CD1c-positive myeloid dendritic cell (primary cell): ENCODE measurements at regions not wholly inside any gene's neighbourhood (a gene's known extent, or its start where the extent isn't known, plus 50 kb on each side); places are given as distances from the start of the nearest gene placed in this dataset.

Experiments
- DNase-seq: peaks from one replicate; pipeline ENCODE4 v3.0.0-alpha.2; 2016; ENCODE audit errors: extremely low spot score

DNA sequence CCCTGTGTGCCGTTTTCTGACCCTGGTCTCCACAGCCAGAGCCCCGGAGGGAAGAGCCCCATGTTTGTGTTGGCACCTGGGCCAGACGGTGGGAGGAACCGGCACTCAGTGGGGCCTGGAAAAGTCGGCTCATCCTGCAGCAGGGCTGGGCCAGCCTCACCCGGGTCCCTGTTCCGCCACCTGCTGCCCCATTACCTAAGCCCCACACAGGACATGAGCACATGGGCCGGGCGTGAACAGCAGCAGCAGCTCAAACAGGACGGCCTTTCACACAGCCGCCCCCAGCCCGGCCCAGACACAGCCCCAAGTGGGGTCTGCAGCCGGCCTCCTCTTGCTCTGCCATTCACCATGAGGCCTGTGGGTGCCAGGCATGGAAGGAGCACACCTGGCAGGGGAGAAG, 302.4 kb downstream of the MN1 start:
- no peak for DNase-seq

DNA sequence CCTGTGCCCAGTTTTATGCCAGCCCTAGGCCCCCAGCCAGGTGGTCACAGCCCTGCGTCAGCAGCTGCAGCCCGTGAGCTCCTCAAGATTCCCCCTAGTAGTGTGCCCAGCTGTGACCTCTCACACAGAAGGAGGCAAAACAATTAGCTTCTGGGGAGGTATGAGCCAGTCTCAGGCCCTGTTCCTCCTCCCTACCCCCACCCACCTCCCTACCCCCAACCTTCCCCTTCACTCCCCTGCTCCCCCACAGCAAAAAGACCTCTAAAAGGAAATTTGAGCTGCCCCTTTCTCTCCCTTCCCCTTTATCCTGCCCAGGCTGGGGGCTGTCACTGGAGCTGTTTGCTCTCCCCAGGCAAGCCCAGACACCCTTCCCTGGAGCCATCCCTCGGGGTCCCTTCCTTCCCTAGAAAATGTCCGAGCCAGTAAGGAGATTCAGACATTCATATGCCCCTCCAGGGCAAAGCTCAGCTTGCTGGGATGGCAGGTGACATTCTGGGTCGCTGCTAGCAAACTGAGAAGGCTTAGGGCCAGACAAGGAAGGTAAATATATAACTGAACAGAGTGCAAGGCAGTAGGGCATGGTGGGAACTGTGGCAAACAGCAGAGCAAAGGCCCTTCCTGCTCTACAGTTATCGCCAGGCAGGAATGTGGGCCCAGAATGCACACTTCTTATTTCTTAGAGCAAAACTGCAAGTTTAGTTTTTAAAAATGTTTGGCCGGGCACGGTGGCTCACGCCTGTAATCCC, 300.2 kb downstream of the MN1 start:
- DNase-seq = no peak

DNA sequence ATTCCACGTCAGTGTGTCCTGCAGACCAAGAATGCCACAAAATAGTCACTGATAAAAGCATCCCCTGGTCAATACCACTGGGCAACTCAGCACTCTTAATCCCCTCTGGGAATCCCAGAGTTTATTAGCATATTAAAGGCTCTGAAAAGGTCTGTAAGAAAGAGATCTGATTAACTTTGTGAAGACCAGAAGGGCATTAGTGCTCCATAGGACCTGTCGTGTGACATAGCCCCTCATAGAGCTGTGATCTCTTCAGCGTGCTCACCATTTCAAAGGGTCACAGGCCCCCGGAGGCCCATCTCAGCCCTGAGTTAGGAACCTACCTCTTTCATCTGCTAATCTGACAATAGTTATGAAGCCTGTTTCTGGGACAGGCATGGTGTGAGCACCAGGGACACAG, 299.2 kb downstream of the MN1 start:
- DNase-seq = no peak

DNA sequence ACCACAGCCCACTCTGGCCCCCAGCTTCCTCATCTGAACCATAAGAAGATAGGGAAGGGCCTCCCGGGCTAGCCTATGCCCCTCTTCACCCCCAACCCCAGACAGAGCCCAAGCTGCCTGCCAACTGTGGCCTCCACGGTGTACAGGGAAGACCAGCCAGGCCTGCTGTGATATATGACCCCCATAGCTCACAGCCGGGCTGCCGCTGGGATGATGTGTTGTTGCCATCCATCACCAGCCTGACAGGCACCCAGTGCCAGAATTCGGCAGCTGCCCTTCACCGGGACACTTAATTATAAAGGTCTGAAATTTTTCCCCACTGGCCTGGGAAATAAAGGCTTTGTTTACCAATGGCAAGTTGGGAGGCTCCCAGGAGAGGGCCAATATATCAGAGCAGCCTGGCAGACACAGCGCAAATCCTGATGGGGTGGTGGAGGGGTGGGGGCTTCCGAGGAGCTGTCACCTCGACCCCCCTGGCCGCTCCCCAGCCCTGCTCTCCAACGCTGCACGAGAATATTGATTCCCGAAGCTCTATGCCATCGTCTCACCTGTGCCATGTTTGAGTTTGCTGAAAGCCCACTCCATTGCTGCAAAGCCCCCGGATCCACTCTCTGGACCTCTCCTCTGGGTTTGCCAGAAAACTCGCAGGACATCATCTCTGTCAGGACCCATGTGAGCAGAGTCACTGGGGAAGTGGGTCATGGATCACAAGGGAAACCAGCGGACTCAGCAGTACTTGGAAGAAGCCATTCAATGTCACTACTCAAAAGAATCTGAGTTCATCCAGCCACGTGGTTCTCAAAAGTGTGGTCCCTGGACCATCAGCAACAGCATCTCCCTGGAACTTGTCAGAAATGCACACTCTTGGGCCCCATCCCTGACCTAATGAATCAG, 296.9 kb downstream of the MN1 start:
- DNase-seq = no peak

DNA sequence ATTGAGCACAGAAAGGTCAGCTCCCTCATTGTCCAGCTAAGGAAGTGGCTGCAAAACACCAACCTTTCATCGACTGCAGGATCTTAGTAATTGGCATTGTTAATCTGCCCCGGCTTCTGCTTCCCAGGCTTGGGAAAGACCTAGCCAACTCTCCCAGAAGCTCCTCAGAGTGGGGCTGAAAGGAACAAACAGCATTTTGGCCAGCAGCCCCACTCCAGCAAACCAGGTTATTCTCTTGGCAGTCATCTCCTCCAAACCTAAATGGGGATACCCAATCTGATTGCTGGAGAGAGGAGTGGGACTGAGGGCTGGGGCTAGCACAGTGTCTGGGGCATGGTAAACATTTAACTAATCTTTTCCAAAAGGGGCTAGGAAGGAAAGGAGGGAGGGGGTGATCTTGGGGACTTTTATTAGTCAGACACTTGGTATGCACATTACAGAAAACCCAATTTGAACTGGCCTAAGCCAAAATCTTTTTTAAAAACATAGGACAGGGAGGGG, 294.4 kb downstream of the MN1 start:
- no peak for DNase-seq

DNA sequence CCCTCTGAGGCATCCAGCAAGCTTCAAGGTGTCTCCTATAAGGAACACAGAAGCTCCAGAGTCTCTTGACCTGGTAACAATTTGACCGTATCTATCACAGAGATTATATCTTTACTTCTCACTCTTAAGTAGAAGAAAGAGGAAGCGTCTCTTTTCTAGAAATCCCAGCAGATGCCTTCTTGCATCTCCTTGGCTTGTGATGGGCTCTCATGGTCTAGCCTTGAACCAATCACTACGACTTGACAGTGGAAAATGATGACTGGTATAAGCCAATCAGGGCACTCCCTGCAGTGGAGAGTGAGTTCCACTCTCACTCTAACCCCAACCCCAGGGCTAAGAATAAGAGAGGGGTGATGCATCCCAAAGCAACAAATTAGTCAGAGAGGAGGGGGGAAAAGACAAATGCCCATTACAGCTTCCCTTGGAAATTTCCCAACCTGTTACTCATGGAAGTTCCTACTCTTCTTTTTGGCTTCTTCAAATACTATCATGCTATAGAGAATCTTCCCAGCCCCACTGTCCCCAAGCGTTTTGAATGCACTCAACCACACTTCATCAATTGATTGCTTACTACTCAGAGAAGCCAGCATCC, 293.5 kb downstream of the MN1 start:
- DNase-seq = no peak

DNA sequence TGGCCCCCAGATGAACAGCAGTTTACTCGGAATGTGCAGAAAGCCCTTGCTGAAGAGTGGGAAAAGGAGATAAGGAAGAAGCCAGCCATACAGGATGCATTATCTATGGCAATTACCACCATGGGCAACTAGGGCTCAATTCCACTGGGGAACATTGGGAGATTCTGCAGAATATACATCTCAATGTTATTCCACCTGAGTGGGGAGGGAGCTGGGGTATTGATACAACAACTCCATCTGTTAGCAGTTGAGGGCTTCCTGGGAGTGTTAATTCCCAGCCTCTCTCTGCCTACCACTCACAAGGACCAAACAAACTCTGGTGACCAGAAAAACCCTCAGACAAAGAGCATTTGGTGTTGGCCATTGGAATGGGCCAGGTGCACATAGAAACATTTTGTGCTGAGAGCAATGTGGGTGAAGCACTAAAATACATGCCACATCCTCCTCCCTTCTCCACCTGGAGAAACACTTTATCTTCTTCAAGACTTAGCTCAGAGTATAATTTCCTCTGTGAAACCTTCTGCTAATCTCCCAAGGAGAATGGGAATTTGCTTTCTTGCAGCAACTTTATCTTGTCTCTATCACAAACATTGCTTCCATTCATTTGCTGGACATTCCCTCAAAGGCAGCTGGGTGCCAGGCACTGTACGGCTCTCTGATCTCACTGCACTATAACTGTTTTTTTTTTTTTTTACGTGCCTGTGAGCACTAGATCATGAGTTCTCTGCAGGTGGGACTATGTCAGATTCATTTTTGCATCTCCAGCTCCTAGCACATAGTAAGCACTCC, 292.2 kb downstream of the MN1 start:
- DNase-seq = no peak

DNA sequence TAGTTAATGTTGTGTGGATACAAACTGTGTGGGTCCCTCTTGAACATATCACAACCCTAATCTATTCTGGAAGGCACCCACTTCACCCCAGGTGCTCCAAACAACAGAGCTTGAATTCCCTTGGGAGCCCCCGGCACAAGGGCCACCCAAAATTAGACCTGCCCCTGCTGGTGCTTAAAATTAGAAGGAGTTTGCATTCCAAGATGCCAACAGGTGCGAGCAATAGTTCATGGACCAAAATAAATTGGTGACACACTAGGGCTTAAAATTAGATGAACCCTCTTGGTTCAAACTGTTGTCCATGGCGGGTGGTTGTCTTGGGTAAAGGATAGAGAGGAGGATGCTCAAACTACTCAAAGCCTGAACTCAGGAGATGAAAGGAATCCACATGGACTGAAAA, 291.5 kb downstream of the MN1 start:
- DNase-seq = no peak

DNA sequence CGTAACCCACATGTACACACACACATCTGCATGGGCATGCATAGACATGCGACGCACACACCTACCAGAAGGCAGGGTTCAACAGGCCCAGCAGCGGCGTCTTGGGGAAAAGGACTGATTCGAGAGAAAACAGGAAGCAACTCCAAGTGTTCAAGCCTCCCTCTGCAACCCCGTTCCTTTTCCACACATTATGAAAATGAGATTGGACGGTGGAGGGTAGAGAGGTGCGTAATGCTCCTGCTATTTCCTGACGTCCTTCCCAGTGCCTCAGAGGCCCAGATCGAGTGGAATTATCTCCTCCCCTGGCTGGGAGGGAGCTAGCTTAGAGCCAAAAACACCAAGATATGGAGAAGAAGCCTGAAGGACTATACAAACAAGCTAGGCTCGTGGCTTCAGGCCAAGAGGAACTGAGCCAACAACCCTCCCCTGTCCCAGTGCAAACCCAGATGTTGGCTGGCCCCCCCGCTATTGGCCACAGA, 289.2 kb downstream of the MN1 start:
- DNase-seq = no peak

DNA sequence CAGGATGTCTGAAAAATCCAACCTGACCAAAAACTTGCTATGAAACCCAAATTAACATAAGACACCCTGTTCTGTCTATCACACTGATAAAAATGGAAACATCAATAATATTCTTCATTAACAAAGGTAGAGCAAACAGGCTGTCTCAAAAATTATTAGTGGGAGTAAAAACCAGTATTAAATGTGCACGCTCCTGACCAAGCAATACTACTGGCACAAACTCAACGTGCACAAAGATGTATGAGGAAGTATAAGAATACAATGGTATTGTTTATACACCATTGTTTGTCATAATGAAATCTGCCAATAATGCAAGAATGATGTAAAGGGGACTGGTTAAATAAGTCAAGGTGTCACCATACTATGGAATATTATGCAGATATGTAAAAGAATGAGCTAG, 288.5 kb downstream of the MN1 start:
- DNase-seq = no peak

DNA sequence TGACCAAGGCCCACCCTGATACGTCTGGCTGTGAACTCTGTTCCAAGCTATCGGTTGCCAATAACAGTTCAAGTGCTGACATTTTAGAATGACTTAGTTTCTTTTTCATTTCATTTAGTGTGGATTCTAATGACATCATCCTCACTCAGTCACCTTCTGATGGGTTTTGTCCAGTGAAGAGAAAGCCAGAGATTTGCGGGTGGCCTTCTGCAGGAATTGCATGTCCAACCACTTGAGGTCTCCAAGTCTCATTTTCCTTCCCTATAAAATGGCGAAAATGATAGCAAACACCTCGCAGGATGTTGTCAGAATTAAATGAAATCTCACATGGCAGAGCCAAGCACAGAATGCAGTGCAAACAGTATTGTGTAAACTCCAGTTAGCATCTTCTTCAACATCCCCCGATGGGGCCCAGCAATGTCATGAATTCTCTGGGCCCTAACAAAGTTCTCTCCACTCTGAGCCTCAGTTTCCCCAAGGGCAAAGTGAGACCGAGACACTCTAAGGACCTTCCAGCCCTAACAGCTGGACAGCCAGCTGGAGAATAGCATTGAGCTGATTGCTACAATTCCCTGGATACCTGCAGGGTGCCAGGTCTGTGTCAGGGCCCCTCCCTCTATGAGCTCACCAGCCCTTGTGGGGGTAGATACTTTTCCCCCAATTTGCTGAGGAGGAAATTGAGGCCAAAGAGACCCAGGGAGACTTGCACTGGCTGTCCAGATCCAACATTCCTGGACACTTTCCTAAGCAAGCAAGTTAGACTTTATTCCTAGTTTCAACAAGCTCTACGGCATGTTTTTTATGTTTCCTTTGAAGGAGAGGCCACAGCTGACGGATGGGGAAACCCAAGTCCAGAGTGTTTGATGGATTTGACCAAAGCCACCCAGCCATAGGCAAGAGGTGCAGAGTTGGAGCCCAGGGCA, 286.7 kb downstream of the MN1 start:
- DNase-seq = no peak

DNA sequence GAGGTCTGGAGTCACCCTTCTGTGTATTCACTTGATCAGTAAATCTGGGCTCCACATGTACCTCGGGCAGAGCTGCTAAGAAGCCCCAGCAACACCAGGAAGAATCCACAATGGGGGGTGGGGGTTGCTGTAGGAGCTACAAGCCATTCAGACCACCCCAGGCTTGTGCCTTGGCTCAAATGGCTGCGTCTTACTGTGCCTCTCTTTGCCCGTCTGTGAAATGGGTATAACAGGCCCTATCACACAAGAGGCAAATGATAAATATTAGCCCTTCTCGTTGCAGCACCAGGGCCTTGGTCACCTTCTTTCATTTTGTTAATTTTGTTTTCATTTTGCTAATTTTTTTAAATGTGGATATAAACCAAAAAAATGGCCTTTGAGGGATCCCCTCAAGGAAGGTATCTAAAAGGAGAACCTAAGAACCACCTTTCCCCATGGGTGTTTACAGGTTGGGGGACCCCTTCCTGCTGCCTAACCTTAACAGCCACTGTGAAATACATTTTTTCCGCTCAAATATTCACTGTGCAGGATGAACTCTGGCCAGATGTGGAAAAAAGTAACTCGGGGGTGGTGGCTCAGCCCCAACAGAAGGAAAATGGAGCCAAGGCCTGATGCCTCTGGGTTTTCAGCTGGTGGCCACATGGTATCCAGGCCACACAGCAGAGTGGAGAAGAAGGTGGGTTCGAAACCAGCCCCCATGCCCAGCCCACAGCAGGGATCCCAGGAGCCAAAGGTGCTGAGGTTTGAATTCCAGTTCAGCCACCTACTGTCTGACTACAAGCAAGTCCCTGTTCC, 284.0 kb downstream of the MN1 start:
- DNase-seq = no peak

DNA sequence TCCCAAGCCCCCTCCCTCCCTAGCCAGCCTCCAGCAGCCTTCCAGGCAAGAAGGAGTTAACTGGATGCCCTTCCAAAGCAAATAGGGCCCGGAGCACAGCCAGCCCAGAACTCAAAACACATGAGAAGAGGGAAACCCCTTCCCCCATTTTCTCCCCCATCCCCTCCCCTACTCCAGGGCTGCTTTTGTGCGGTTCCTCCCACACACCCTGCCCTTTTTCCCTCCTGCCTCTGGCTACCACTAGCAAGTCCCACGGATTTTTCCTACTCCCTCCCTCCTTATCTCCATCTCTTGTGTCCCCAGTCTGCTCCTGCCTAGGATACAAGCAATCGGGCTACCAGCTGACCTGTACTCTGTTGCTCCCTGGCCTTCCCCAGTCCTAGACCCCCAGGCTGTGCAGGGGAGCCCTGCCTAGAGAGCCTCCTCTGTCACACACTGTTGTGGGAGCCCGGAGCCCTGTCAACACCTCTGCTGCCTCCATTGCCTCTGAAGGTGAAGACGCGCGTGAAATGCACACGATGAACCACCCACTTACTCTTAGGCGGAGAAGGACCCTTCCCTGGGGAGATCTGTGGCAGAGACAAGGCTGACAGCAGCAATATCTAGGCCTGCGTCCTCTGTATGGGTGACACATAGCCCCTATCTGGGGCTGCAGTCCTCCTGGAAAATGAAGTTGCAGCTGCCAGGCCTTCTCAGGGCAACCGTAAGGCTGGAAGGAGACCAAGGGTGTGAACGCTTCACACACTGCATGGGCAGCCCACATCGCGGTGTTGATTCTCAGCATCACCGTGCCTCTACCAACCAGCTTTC, 282.8 kb downstream of the MN1 start:
- no peak for DNase-seq

DNA sequence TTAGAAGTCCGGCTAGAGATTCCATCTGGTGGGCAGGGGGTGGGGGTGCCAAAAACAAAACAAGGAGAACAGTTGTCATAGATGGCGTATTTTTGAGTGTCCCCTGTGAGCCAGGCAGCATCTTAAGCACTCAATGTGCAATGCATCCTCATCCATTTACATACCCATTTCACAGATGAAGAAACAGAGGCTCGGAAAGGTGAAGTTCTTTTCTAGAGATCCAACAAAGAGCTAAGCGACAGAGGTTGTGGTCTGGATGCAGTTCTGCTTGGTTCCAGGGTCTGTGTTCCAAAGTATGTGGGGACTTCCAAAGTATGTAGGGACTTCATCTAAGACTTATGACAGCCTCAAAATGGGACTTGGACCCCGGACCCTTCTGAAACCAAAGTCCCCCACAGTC, 277.8 kb downstream of the MN1 start:
- no peak for DNase-seq

DNA sequence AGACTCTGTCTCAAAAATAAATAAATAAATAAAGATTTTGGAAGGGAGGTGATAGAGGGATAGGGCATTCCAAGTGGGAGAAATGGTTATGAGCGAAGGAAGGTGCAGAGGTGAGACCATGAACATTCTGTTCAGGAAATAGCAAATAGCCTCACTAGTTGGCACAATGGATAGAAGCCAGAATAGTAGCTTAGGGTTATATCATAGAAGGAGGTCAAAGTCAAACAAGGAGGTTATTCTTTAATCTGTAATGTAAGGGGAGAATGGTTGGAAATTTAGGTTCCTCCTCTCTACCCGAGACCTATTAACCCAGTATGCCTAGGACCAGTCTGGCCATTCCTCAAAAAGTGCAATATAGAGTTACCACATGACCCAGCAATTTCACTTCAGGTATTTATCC, 275.8 kb downstream of the MN1 start:
- no peak for DNase-seq

DNA sequence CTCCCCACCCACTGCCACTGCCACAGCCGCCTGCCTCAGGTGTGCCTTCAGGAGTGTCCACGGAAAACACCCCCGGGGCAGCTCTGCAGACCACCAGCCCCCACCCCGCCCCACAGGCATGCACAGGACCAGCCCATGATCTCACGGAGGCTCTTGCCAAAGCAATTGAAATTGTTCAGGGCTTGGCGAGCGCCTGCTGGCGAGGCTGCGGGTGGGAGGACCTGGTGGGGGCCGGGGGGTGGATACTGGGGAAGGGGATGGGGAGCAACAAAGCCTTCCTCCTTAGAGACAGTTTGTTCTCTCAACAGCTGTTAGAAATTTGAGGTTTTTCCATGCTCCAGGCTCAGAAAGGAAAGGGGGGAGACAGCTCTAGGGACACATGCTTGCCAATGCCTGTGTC, 274.7 kb downstream of the MN1 start:
- no peak for DNase-seq

DNA sequence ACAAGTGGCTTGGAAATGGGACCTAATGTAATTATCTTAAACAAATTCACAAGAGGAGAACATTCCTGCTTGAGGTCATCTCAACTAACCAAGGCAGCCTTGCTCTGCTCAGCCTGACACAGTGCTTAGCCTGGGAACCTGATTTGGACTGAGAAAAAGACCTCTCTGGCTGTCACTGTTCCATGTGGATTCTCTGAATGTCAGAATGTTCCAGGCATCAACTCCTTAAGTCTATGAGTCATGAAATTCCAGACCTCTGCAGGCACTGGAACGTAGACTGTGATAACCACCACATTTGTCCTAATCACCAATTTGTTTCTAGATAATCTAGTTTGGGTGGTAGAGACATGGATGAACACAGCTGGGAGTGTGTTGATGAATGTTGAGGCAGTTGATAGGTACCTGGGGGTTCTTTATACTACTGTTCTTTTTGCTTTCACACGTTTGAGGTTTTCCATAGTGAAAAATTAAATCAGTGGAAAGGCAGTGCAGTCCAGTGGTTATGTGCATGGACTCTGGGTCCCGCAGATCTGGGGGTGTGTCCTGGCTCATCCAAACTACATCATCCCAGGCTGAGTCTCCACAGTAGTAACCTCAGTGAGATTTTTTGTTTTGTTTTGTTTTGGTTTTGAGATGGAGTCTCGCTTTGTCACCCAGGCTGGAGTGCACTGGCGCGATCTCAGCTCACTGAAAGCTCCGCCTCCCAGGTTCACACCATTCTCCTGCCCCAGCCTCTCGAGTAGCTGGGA, 269.6 kb downstream of the MN1 start:
- DNase-seq = no peak

DNA sequence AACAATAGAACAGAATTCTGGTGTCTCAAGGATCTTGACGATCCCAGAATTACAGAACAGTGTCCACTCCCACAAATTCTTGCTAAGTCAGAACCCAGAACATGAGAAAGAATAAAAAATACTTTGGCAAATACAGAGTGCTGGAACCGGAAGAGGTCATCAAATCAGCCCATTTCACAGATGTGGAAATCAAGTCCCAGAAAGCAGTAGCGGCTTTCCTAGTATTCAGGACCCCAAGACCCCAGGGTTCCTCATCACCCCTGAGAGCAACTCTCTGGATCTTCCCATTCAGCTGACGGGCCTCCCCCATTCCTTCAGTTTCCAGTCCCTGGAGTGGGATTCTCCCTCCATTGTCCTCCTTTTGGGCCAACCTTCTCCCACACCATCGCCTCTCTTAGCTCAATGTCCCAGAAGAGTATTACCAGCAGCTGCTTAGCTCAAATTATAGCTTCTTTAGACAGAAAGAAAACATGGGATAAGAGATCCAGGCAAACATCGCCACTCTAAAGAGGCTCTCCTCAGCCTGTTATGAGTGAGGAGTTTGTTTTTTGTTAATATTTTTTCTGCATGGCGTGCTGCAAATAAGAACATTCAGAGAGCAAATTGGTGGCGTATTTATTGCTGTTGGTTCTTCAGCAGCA, 268.3 kb downstream of the MN1 start:
- DNase-seq = no peak
